ENCODE measurements at regions not wholly inside any gene's neighbourhood (a gene's known extent, or its start where the extent isn't known, plus 50 kb on each side); places are given as distances from the start of the nearest gene placed in this dataset.

- Histone ChIP-seq H3K36me3 (replicated peaks; ENCODE audit: insufficient read depth, low read length) (no peaks in the 10 kb centered on the region), H3K27ac (ENCODE audit: low read length) (no peak overlapping the region), H4K20me1 (ENCODE audit: insufficient read depth, low read length) (no peaks in the 10 kb centered on the region), H3K9ac (ENCODE audit: low read length) (no peak overlapping the region), H3K27me3 (replicated peaks; ENCODE audit: insufficient read depth, low read length) (no peaks in the 10 kb centered on the region), H3K9me2 (replicated peaks; ENCODE audit: insufficient read depth, low read length) (no peaks in the 10 kb centered on the region), H3K4me1 (ENCODE audit: low read length) (no peaks in the 10 kb centered on the region), H3F3A (ENCODE audit: insufficient read depth, low read length) (no peaks in the 10 kb centered on the region), H3K4me2 (ENCODE audit: low read depth, low read length) (no peak overlapping the region), H3K79me2 (ENCODE audit: low read length) (no peaks in the 10 kb centered on the region), H3K4me3 (ENCODE audit: low read length) (no peak overlapping the region), H3K9me3 (replicated peaks; ENCODE audit: insufficient read depth, low read length) (no peaks in the 10 kb centered on the region), H2AFZ (ENCODE audit: low read length) (no peak overlapping the region)
- TF ChIP-seq, protein P1, sequence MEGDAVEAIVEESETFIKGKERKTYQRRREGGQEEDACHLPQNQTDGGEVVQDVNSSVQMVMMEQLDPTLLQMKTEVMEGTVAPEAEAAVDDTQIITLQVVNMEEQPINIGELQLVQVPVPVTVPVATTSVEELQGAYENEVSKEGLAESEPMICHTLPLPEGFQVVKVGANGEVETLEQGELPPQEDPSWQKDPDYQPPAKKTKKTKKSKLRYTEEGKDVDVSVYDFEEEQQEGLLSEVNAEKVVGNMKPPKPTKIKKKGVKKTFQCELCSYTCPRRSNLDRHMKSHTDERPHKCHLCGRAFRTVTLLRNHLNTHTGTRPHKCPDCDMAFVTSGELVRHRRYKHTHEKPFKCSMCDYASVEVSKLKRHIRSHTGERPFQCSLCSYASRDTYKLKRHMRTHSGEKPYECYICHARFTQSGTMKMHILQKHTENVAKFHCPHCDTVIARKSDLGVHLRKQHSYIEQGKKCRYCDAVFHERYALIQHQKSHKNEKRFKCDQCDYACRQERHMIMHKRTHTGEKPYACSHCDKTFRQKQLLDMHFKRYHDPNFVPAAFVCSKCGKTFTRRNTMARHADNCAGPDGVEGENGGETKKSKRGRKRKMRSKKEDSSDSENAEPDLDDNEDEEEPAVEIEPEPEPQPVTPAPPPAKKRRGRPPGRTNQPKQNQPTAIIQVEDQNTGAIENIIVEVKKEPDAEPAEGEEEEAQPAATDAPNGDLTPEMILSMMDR (IDR thresholded peaks at IDR 0.05; ENCODE audit: low read length) = no peak
- TF ChIP-seq EZH2phosphoT487 (IDR thresholded peaks at IDR 0.05; ENCODE audit: low read length) (no peak), EZH2 (optimal IDR thresholded peaks at IDR 0.05; ENCODE audit: low read depth, low read length) (no peak)
- DNase-seq = no peak
These were observed 248.0 kb upstream of the FOXD3 start for GRCh38 chr1:63074321-63074720.

- Histone ChIP-seq H4K20me1 (ENCODE audit: insufficient read depth, low read length) (no peaks in the 10 kb centered on the region), H3K4me3 (ENCODE audit: low read length) (no peak overlapping the region), H3K27ac (ENCODE audit: low read length) (no peak overlapping the region), H2AFZ (ENCODE audit: low read length) (no peak overlapping the region), H3K27me3 (replicated peaks; ENCODE audit: insufficient read depth, low read length) (no peaks in the 10 kb centered on the region), H3K4me1 (ENCODE audit: low read length) (no peaks in the 10 kb centered on the region), H3K79me2 (ENCODE audit: low read length) (no peaks in the 10 kb centered on the region), H3F3A (ENCODE audit: insufficient read depth, low read length) (no peaks in the 10 kb centered on the region), H3K36me3 (replicated peaks; ENCODE audit: insufficient read depth, low read length) (no peaks in the 10 kb centered on the region), H3K4me2 (ENCODE audit: low read depth, low read length) (no peak overlapping the region), H3K9ac (ENCODE audit: low read length) (no peak overlapping the region), H3K9me3 (replicated peaks; ENCODE audit: insufficient read depth, low read length) (no peaks in the 10 kb centered on the region), H3K9me2 (replicated peaks; ENCODE audit: insufficient read depth, low read length) (no peaks in the 10 kb centered on the region)
- no peak for DNase-seq
- TF ChIP-seq EZH2phosphoT487 (IDR thresholded peaks at IDR 0.05; ENCODE audit: low read length) (no peak), EZH2 (optimal IDR thresholded peaks at IDR 0.05; ENCODE audit: low read depth, low read length) (no peak)
- TF ChIP-seq, protein P1 (IDR thresholded peaks at IDR 0.05; ENCODE audit: low read length) = no peak
These were observed 239.6 kb upstream of the FOXD3 start for GRCh38 chr1:63082766-63083165.

- H2AFZ ChIP-seq (ENCODE audit: low read length) = no peak overlapping the region
- no peaks in the 10 kb centered on the region for H3K4me1 ChIP-seq (ENCODE audit: low read length)
- no peaks in the 10 kb centered on the region for H3F3A ChIP-seq (ENCODE audit: insufficient read depth, low read length)
- no peaks in the 10 kb centered on the region for H4K20me1 ChIP-seq (ENCODE audit: insufficient read depth, low read length)
- no peaks in the 10 kb centered on the region for H3K9me2 ChIP-seq (replicated peaks; ENCODE audit: insufficient read depth, low read length)
- H3K4me2 ChIP-seq (ENCODE audit: low read depth, low read length) = no peak overlapping the region
- DNase-seq = no peak
- no peaks in the 10 kb centered on the region for H3K9me3 ChIP-seq (replicated peaks; ENCODE audit: insufficient read depth, low read length)
- no peaks in the 10 kb centered on the region for H3K27me3 ChIP-seq (replicated peaks; ENCODE audit: insufficient read depth, low read length)
- H3K36me3 ChIP-seq (replicated peaks; ENCODE audit: insufficient read depth, low read length) = no peaks in the 10 kb centered on the region
- H3K4me3 ChIP-seq (ENCODE audit: low read length) = no peak overlapping the region
- TF ChIP-seq, protein P1 (IDR thresholded peaks at IDR 0.05; ENCODE audit: low read length) = no peak
- TF ChIP-seq EZH2 (optimal IDR thresholded peaks at IDR 0.05; ENCODE audit: low read depth, low read length) = no peak
- no peak for TF ChIP-seq EZH2phosphoT487 (IDR thresholded peaks at IDR 0.05; ENCODE audit: low read length)
- no peaks in the 10 kb centered on the region for H3K79me2 ChIP-seq (ENCODE audit: low read length)
- H3K27ac ChIP-seq (ENCODE audit: low read length) = no peak overlapping the region
- H3K9ac ChIP-seq (ENCODE audit: low read length) = no peak overlapping the region
These were observed 234.4 kb upstream of the FOXD3 start for GRCh38 chr1:63087966-63088365.
